ENCODE measurements at regions not wholly inside any gene's neighbourhood (a gene's known extent, or its start where the extent isn't known, plus 50 kb on each side); places are given as distances from the start of the nearest gene placed in this dataset.

DNA sequence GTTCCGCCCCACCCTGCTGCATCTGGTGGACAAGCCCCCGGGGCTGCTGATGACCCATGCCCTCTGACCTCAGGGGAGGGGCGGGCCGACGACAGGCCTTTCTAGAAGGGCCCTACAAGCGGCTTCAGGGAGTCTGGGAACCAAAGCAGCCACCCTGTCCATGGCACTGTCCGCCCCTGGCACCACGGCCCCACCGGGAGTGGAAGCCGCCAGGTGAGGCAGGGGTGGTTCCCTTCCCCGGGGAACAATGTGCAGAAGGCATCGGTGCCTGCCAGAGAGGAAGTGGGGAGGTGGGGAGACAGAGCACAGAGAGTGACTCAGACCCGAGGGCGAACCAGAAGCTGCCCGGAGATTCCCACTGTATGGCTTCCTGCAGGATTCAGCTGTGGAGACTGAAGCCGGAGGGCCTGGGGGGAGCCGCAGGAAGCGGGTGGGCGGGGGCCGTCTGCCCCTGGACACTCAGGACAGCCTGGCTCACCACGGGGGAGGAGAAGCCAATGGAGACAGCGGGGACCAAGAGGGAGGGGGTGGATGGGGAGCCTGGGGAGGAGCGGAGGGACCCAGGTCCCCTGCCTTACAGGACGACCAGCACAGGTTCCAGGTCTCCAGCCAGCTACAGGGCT lies 134.0 kb downstream of the TPRA1 start:
- DNase-seq: no peak
- Histone ChIP-seq H3K9me3 (no peaks in the 10 kb centered on the region), H3K4me3 (no peak overlapping the region), H3K27me3 (peaks cover 64% of the 10 kb centered on the region), H3K27ac (no peak overlapping the region), H3K4me1 (peaks cover 9 to 24% (median 23%) of the 10 kb centered on the region in 4 donors), H3K36me3 (no peaks in the 10 kb centered on the region)
- in situ Hi-C loops (cut with MboI; ENCODE audit: low pct_ligation_motif_present in 1 of 4, low pct_unique_long_range_greater_than_20kb in 1 of 4, low sequenced_read_pairs in 3 of 4): loop anchor here in 3 of 4 donors (25.0 kb wide), 2 partner anchors 719 to 769 kb away; no protein-coding TSS in a partner anchor
- TF ChIP-seq, protein P1, sequence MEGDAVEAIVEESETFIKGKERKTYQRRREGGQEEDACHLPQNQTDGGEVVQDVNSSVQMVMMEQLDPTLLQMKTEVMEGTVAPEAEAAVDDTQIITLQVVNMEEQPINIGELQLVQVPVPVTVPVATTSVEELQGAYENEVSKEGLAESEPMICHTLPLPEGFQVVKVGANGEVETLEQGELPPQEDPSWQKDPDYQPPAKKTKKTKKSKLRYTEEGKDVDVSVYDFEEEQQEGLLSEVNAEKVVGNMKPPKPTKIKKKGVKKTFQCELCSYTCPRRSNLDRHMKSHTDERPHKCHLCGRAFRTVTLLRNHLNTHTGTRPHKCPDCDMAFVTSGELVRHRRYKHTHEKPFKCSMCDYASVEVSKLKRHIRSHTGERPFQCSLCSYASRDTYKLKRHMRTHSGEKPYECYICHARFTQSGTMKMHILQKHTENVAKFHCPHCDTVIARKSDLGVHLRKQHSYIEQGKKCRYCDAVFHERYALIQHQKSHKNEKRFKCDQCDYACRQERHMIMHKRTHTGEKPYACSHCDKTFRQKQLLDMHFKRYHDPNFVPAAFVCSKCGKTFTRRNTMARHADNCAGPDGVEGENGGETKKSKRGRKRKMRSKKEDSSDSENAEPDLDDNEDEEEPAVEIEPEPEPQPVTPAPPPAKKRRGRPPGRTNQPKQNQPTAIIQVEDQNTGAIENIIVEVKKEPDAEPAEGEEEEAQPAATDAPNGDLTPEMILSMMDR (IDR thresholded peaks at IDR 0.05): no peak
- TF ChIP-seq EP300 (IDR thresholded peaks at IDR 0.05; ENCODE audit: low read depth) (no peak), POLR2AphosphoS5 (IDR thresholded peaks at IDR 0.05) (no peak), POLR2A (IDR thresholded peaks at IDR 0.05) (no peak)
- WGBS, 2 donors (ENCODE audit: low coverage in 1 of 2): 10% methylated on average over 24 of the region's 24 CpGs; no CpG with 5 or more reads in 1 of the 2 donors
- intact Hi-C loops (cut with DNase I; ENCODE audit: low total_unique reads): loop anchor here (5.0 to 10.0 kb wide), 2 partner anchors 702 to 774 kb away; no protein-coding TSS in a partner anchor

DNA sequence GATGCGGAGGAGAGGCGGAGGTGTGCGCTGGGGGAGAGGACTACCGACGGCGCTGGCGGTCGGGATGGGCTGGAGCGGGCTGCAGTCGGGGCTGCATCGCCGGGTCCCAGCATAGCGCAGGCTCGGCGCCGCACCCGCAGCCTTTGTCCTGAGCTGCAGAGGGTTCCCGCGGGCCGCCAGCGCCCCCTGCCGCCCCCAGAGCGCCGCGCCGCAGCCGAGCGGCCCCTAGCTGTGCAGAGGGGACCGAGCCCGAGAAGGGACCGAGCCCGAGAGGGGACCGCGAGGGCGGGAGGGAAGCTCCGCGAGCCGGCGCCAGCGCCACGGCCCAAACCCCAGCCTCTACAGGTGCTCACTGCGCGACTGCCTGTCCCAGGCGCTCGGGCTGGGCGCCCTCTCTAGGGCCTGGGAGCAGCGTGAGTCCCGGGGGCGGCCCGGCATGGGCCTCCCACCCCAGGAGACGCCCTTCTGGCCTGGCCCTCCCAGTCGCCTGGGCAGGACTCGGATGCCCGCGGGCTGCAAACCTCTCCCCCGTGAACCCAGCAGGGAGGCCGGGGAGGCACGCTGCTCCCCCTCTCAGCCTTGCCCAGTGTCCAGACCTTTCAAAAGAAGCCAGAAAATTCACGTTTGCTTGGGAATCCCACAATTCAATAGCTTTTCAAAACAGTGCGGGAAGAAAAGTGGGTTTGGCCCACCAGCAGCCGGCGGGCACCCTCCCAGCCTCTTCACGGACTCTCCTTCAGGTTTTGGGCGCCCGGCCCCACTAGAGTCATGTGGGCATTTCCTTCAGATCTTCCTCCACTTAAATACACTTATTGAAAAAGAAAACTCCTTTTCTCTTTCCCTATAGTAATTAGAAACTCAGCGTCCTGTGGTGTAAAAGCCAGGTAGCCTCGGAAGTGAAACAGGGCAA lies 134.7 kb downstream of the TPRA1 start:
- WGBS, 2 donors (ENCODE audit: low coverage in 1 of 2): 2 to 5% methylated on average over 11 to 36 of the region's 67 CpGs
- in situ Hi-C loops (cut with MboI; ENCODE audit: low pct_ligation_motif_present in 1 of 4, low pct_unique_long_range_greater_than_20kb in 1 of 4, low sequenced_read_pairs in 3 of 4) (loop anchor here in 3 of 4 donors (25.0 kb wide), 2 partner anchors 718 to 768 kb away; no protein-coding TSS in a partner anchor), intact Hi-C loops (cut with DNase I; ENCODE audit: low total_unique reads) (loop anchor here (5.0 to 10.0 kb wide), 2 partner anchors 701 to 773 kb away; no protein-coding TSS in a partner anchor)
- H3K27me3 ChIP-seq: peaks cover 64% of the 10 kb centered on the region
- peaks cover 9 to 24% (median 23%) of the 10 kb centered on the region in 4 donors for H3K4me1 ChIP-seq
- no peaks in the 10 kb centered on the region for H3K9me3 ChIP-seq
- no peak overlapping the region for H3K27ac ChIP-seq
- peak overlapping the region in 2 of 4 donors; percentile 10 to 33 for H3K4me3 ChIP-seq
- no peak for TF ChIP-seq POLR2A (IDR thresholded peaks at IDR 0.05)
- TF ChIP-seq, protein P1 (IDR thresholded peaks at IDR 0.05): peak; percentile 63 to 89 (median 87)
- no peaks in the 10 kb centered on the region for H3K36me3 ChIP-seq
- DNase-seq: peak; percentile 66

DNA sequence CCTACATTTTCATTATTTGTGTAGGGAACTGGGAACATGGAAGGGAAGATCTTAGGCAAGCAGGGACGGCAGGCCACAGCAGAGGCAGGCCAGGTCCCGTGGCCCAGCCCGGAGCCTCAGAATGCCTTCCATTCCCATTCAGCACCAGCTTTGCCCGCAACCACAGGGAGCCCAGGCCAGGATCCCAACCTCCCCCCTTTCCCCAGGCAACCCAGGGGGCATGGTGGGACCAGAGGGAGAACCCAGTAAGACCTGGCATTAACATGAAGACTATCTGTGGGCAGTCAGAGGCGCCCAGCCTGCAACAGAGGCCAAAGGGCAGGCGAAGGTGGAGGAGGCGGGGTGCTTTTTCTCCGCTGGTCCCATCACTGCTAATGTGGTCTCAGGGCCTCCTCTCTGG lies 135.6 kb downstream of the TPRA1 start:
- in situ Hi-C loops (cut with MboI; ENCODE audit: low pct_ligation_motif_present in 1 of 4, low pct_unique_long_range_greater_than_20kb in 1 of 4, low sequenced_read_pairs in 3 of 4): loop anchor here in 3 of 4 donors (25.0 kb wide), 2 partner anchors 718 to 768 kb away; no protein-coding TSS in a partner anchor
- DNase-seq: no peak
- Histone ChIP-seq H3K27me3 (peaks cover 71% of the 10 kb centered on the region), H3K9me3 (no peaks in the 10 kb centered on the region), H3K4me1 (peaks cover 9 to 24% (median 23%) of the 10 kb centered on the region in 4 donors), H3K36me3 (no peaks in the 10 kb centered on the region), H3K4me3 (no peak overlapping the region), H3K27ac (no peak overlapping the region)
- intact Hi-C loops (cut with DNase I; ENCODE audit: low total_unique reads): loop anchor here (5.0 to 10.0 kb wide), 2 partner anchors 700 to 773 kb away; no protein-coding TSS in a partner anchor
- no peak for TF ChIP-seq POLR2A (IDR thresholded peaks at IDR 0.05)
- TF ChIP-seq, protein P1 (IDR thresholded peaks at IDR 0.05): no peak
- no peak for TF ChIP-seq POLR2AphosphoS5 (IDR thresholded peaks at IDR 0.05)
- no peak for TF ChIP-seq EP300 (IDR thresholded peaks at IDR 0.05; ENCODE audit: low read depth)
- WGBS, 2 donors (ENCODE audit: low coverage in 1 of 2): 79% methylated on average over 8 of the region's 8 CpGs; no CpG with 5 or more reads in 1 of the 2 donors

DNA sequence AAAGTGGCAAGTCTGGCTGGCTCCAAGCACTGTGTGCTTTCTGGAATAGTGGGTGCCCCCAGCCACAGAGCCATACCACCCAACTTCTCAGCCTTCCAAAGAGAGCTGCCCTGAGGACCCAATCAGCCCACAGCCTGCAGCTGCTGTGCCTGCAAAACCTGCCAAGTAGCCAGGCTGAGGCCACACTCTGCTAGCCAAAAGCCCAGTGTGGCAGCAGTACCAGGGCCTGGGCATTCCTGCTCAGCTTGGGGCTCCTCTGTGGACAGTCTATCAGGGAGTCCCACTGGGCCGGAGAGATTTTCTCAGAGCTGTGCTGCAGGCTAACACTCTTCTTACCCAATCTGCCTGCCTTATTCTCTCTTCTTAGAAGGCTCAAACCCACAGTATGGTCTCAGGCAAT lies 136.5 kb downstream of the TPRA1 start:
- no peak for TF ChIP-seq POLR2A (IDR thresholded peaks at IDR 0.05)
- no peak for TF ChIP-seq EP300 (IDR thresholded peaks at IDR 0.05; ENCODE audit: low read depth)
- TF ChIP-seq, protein P1 (IDR thresholded peaks at IDR 0.05): no peak
- TF ChIP-seq POLR2AphosphoS5 (IDR thresholded peaks at IDR 0.05): no peak
- H3K4me1 ChIP-seq: peaks cover 9 to 24% (median 23%) of the 10 kb centered on the region in 4 donors
- in situ Hi-C loops (cut with MboI; ENCODE audit: low pct_ligation_motif_present in 1 of 4, low pct_unique_long_range_greater_than_20kb in 1 of 4, low sequenced_read_pairs in 3 of 4) (loop anchor here in 3 of 4 donors (25.0 kb wide), 2 partner anchors 717 to 767 kb away; no protein-coding TSS in a partner anchor), intact Hi-C loops (cut with DNase I; ENCODE audit: low total_unique reads) (loop anchor here (10.0 kb wide), 1 partner anchor 699 kb away; no protein-coding TSS in a partner anchor)
- no peaks in the 10 kb centered on the region for H3K9me3 ChIP-seq
- H3K4me3 ChIP-seq: no peak overlapping the region
- H3K27ac ChIP-seq: no peak overlapping the region
- peaks cover 71% of the 10 kb centered on the region for H3K27me3 ChIP-seq
- WGBS, 2 donors (ENCODE audit: low coverage in 1 of 2): 56% methylated on average over 1 of the region's 1 CpG; no CpG with 5 or more reads in 1 of the 2 donors
- no peak for DNase-seq
- H3K36me3 ChIP-seq: no peaks in the 10 kb centered on the region
